ENCODE measurements at regions not wholly inside any gene's neighbourhood (a gene's known extent, or its start where the extent isn't known, plus 50 kb on each side); places are given as distances from the start of the nearest gene placed in this dataset.

GRCh38 chr11:22089609-22090008, 103.3 kb upstream of the ANO5 start (continued):
- TF ChIP-seq ELK1 (IDR thresholded peaks at IDR 0.05; ENCODE audit: low read depth, low read length) (no peak), HOXA7 (CRISPR knock-in tag; IDR thresholded peaks at IDR 0.05) (no peak)

DNA sequence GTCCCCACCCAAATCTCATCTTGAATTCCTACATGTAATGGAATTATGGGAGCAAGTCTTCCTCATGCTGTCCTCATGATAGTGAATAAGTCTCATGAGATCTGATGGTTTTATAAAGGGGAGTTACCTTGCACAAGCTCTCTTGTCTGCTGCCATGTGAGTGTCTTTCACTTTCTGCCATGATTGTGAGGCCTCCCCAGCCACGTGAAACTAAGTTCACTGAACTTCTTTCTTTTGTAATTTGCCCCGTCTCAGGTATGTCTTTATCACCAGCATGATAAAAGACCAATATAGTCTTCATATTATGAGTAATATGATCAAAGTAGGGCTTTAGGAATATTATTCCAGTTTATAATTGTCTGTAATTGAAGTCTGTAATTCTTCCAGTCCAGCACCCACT, 86.3 kb upstream of the ANO5 start:
- 0% methylated on average over 2 of the region's 2 CpGs for WGBS (ENCODE audit: missing lambda C conversion rate)

GRCh38 chr11:22115470-22116029, 77.3 kb upstream of the ANO5 start:
- no peak overlapping the region for H3K27ac ChIP-seq
- ATAC-seq (no peak), DNase-seq (ENCODE audit: low read depth in 1 of 2, low spot score in 1 of 2) (no peak), FAIRE-seq (no peak)
- ChIA-PET POLR2A (no interaction called here), CTCF (interaction anchor here (1.5 kb wide), 1 partner anchor 38 kb away, joined by 5 read pairs; no protein-coding TSS in a partner anchor)
- no peaks in the 10 kb centered on the region for H3K4me1 ChIP-seq
- H3K4me3 ChIP-seq, result no peak overlapping the region
- WGBS (ENCODE audit: missing lambda C conversion rate), result 29% methylated on average over 3 of the region's 3 CpGs
- H3K4me2 ChIP-seq, result no peak overlapping the region
- TF ChIP-seq JUNB (IDR thresholded peaks at IDR 0.05) (no peak), KDM5A (IDR thresholded peaks at IDR 0.05) (no peak), RNF2 (IDR thresholded peaks at IDR 0.05; ENCODE audit: borderline replicate concordance, low read depth) (no peak), PHF8 (IDR thresholded peaks at IDR 0.05; ENCODE audit: borderline replicate concordance, low read depth) (no peak), GATA3 (IDR thresholded peaks at IDR 0.05; ENCODE audit: borderline replicate concordance) (no peak), EHMT2 (IDR thresholded peaks at IDR 0.05; ENCODE audit: low read depth) (no peak), HEYL (CRISPR knock-in tag; IDR thresholded peaks at IDR 0.05) (no peak), MAZ (IDR thresholded peaks at IDR 0.05; ENCODE audit: borderline replicate concordance, low read depth, low read length) (no peak), HDAC2 (IDR thresholded peaks at IDR 0.05) (no peak), NPAS2 (CRISPR knock-in tag; IDR thresholded peaks at IDR 0.05; ENCODE audit: borderline replicate concordance) (no peak), POLR2A (IDR thresholded peaks at IDR 0.05; ENCODE audit: low read length) (no peak), CBX8 (IDR thresholded peaks at IDR 0.05) (no peak), USF2 (IDR thresholded peaks at IDR 0.05) (no peak), ELK1 (IDR thresholded peaks at IDR 0.05; ENCODE audit: low read depth, low read length) (no peak), MAX (IDR thresholded peaks at IDR 0.05) (no peak), HOXB13 (CRISPR knock-in tag; IDR thresholded peaks at IDR 0.05; ENCODE audit: low read depth) (no peak), ATOH8 (CRISPR knock-in tag; IDR thresholded peaks at IDR 0.05; ENCODE audit: low read depth) (no peak)
- TF ChIP-seq, protein P1, sequence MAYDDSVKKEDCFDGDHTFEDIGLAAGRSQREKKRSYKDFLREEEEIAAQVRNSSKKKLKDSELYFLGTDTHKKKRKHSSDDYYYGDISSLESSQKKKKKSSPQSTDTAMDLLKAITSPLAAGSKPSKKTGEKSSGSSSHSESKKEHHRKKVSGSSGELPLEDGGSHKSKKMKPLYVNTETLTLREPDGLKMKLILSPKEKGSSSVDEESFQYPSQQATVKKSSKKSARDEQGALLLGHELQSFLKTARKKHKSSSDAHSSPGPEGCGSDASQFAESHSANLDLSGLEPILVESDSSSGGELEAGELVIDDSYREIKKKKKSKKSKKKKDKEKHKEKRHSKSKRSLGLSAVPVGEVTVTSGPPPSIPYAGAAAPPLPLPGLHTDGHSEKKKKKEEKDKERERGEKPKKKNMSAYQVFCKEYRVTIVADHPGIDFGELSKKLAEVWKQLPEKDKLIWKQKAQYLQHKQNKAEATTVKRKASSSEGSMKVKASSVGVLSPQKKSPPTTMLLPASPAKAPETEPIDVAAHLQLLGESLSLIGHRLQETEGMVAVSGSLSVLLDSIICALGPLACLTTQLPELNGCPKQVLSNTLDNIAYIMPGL (CRISPR knock-in tag; IDR thresholded peaks at IDR 0.05; ENCODE audit: borderline replicate concordance), result no peak
- TF ChIP-seq, protein P2, sequence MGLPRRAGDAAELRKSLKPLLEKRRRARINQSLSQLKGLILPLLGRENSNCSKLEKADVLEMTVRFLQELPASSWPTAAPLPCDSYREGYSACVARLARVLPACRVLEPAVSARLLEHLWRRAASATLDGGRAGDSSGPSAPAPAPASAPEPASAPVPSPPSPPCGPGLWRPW (IDR thresholded peaks at IDR 0.05), result no peak
- H3K9me3 ChIP-seq, result no peaks in the 10 kb centered on the region

More for the DNA sequence above, 86.3 kb upstream of the ANO5 start:
- FAIRE-seq (no peak), DNase-seq (ENCODE audit: low read depth in 1 of 2, low spot score in 1 of 2) (no peak), ATAC-seq (no peak)
- H3K4me3 ChIP-seq, result no peak overlapping the region
- ChIA-PET POLR2A (no interaction called here), CTCF (interaction anchor here (0.6 to 1.2 kb wide), 2 partner anchors 24 to 1038 kb away, joined by 3 to 4 read pairs; no protein-coding TSS in a partner anchor)
- no peaks in the 10 kb centered on the region for H3K4me1 ChIP-seq
- H3K9me3 ChIP-seq, result no peaks in the 10 kb centered on the region
- TF ChIP-seq TFCP2L1 (CRISPR knock-in tag; IDR thresholded peaks at IDR 0.05) (no peak), PHF8 (IDR thresholded peaks at IDR 0.05; ENCODE audit: borderline replicate concordance, low read depth) (no peak), CBX2 (IDR thresholded peaks at IDR 0.05; ENCODE audit: borderline replicate concordance, low read depth) (no peak), ESRRA (IDR thresholded peaks at IDR 0.05; ENCODE audit: borderline replicate concordance, low read length) (no peak), NFE2L2 (conservative IDR thresholded peaks at IDR 0.05; ENCODE audit: low read length) (no peak), ZC3H11A (IDR thresholded peaks at IDR 0.05) (no peak), NPAS2 (CRISPR knock-in tag; IDR thresholded peaks at IDR 0.05; ENCODE audit: borderline replicate concordance) (no peak), CEBPB (IDR thresholded peaks at IDR 0.05) (no peak), JUN (IDR thresholded peaks at IDR 0.05) (no peak), RARB (CRISPR knock-in tag; IDR thresholded peaks at IDR 0.05) (no peak), RFX5 (IDR thresholded peaks at IDR 0.05) (no peak)
- H3K4me2 ChIP-seq, result no peak overlapping the region
- H3K27ac ChIP-seq, result no peak overlapping the region

Measured in A549 (cell line).